Hepatocyte (in vitro differentiated cells): ENCODE measurements at regions not wholly inside any gene's neighbourhood (a gene's known extent, or its start where the extent isn't known, plus 50 kb on each side); places are given as distances from the start of the nearest gene placed in this dataset.

Source experiments
- DNase-seq: peaks from one replicate; pipeline ENCODE4 v3.0.0-alpha.2; 2016; ENCODE audit warnings: low spot score
- H2AFZ ChIP-seq: fragments of 200-600 bp; sonication (generic); 2 replicates; pipeline ENCODE4 v1.6.0; 2016; ENCODE audit warnings: antibody characterized with exemption, mild to moderate bottlenecking
- H3K27ac ChIP-seq: fragments of 200-600 bp; sonication (generic); 2 replicates; pipeline ENCODE4 v1.5.1; 2016; ENCODE audit warnings: mild to moderate bottlenecking
- H3K27me3 ChIP-seq: fragments of 200-600 bp; sonication (generic); 2 replicates; pipeline ENCODE4 v1.6.1; 2016
- H3K36me3 ChIP-seq: fragments of 200-600 bp; sonication (generic); replicated peaks from 2 replicates; pipeline ENCODE4 v1.5.1; 2016; ENCODE audit warnings: low read depth; ENCODE audit not compliant: insufficient read depth
- H3K4me1 ChIP-seq: fragments of 200-600 bp; sonication (generic); 2 replicates; pipeline ENCODE4 v1.5.1; 2016; ENCODE audit warnings: mild to moderate bottlenecking, moderate library complexity; ENCODE audit not compliant: insufficient read depth
- H3K4me2 ChIP-seq: fragments of 200-600 bp; sonication (generic); 2 replicates; pipeline ENCODE4 v1.6.0; 2016
- H3K4me3 ChIP-seq: fragments of 200-600 bp; sonication (generic); 2 replicates; pipeline ENCODE4 v1.5.1; 2016; ENCODE audit warnings: mild to moderate bottlenecking
- H3K79me2 ChIP-seq: fragments of 200-600 bp; sonication (generic); 2 replicates; pipeline ENCODE4 v1.6.0; 2017; ENCODE audit warnings: mild to moderate bottlenecking
- H3K9me2 ChIP-seq: fragments of 200-600 bp; sonication (generic); replicated peaks from 2 replicates; pipeline ENCODE4 v1.6.0; 2017; ENCODE audit warnings: mild to moderate bottlenecking; ENCODE audit not compliant: insufficient read depth
- H3K9me3 ChIP-seq: fragments of 200-600 bp; sonication (generic); 2 replicates; pipeline ENCODE4 v1.5.1; 2016; ENCODE audit warnings: low read depth, mild to moderate bottlenecking
- H4K20me1 ChIP-seq: fragments of 200-600 bp; sonication (generic); 2 replicates; pipeline ENCODE4 v1.6.0; 2016; ENCODE audit warnings: mild to moderate bottlenecking; ENCODE audit not compliant: insufficient read depth, poor library complexity, severe bottlenecking
- EZH2 ChIP-seq: fragments of 200-600 bp; sonication (generic); IDR thresholded peaks from 2 replicates; pipeline ENCODE4 v1.6.1; 2016; ENCODE audit warnings: antibody characterized with exemption, mild to moderate bottlenecking, borderline replicate concordance
- EZH2phosphoT487 ChIP-seq: fragments of 200-600 bp; sonication (generic); IDR thresholded peaks from one replicate; pipeline ENCODE4 v1.6.1; 2018; ENCODE audit warnings: antibody characterized with exemption, mild to moderate bottlenecking, low read depth, moderate library complexity; ENCODE audit not compliant: unreplicated experiment, severe bottlenecking
- WGBS: methylation state at CpG from one replicate; pipeline ENCODE4 v1.1.6; 2016; ENCODE audit warnings: low lambda C conversion rate; ENCODE audit errors: missing lambda C conversion rate; 5-methylcytosine and 5-hydroxymethylcytosine counted together
- TF ChIP-seq, protein P1 (sequence below): fragments of 200-600 bp; sonication (generic); IDR thresholded peaks from 2 replicates; pipeline ENCODE4 v1.5.1; 2016; ENCODE audit warnings: antibody characterized with exemption, mild to moderate bottlenecking; ENCODE audit not compliant: poor library complexity

GRCh38 chr6:4327841-4328240 is 192.5 kb upstream of the ECI2 start:
- Histone ChIP-seq H3K27ac (no peak overlapping the region), H2AFZ (no peak overlapping the region), H3K27me3 (no peaks in the 10 kb centered on the region), H3K4me3 (no peak overlapping the region), H4K20me1 (no peaks in the 10 kb centered on the region), H3K9me2 (no peaks in the 10 kb centered on the region), H3K36me3 (no peaks in the 10 kb centered on the region), H3K4me1 (peaks cover 7% of the 10 kb centered on the region), H3K9me3 (no peaks in the 10 kb centered on the region), H3K4me2 (no peak overlapping the region), H3K79me2 (no peaks in the 10 kb centered on the region)
- DNase-seq: no peak
- WGBS: 90% methylated on average over 1 of the region's 1 CpG
- TF ChIP-seq, protein P1, sequence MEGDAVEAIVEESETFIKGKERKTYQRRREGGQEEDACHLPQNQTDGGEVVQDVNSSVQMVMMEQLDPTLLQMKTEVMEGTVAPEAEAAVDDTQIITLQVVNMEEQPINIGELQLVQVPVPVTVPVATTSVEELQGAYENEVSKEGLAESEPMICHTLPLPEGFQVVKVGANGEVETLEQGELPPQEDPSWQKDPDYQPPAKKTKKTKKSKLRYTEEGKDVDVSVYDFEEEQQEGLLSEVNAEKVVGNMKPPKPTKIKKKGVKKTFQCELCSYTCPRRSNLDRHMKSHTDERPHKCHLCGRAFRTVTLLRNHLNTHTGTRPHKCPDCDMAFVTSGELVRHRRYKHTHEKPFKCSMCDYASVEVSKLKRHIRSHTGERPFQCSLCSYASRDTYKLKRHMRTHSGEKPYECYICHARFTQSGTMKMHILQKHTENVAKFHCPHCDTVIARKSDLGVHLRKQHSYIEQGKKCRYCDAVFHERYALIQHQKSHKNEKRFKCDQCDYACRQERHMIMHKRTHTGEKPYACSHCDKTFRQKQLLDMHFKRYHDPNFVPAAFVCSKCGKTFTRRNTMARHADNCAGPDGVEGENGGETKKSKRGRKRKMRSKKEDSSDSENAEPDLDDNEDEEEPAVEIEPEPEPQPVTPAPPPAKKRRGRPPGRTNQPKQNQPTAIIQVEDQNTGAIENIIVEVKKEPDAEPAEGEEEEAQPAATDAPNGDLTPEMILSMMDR: no peak
- no peak for TF ChIP-seq EZH2phosphoT487
- no peak for TF ChIP-seq EZH2

- H3K4me1 ChIP-seq: peaks cover 31% of the 10 kb centered on the region
- no peak overlapping the region for H2AFZ ChIP-seq
- no peak overlapping the region for H3K27ac ChIP-seq
- H3K27me3 ChIP-seq: no peaks in the 10 kb centered on the region
- DNase-seq: no peak
- no peaks in the 10 kb centered on the region for H3K79me2 ChIP-seq
- no peak overlapping the region for H3K4me3 ChIP-seq
- no peaks in the 10 kb centered on the region for H4K20me1 ChIP-seq
- no peaks in the 10 kb centered on the region for H3K9me3 ChIP-seq
- no peak overlapping the region for H3K4me2 ChIP-seq
- no peak for TF ChIP-seq EZH2phosphoT487
- no peak for TF ChIP-seq EZH2
- TF ChIP-seq, protein P1: no peak
- no peaks in the 10 kb centered on the region for H3K9me2 ChIP-seq
- no peaks in the 10 kb centered on the region for H3K36me3 ChIP-seq
Observed at GRCh38 chr6:4324746-4325145, 189.4 kb upstream of the ECI2 start.

GRCh38 chr6:4323322-4323721 is 187.9 kb upstream of the ECI2 start:
- 87% methylated on average over 2 of the region's 2 CpGs for WGBS
- H2AFZ ChIP-seq: no peak overlapping the region
- H3K27ac ChIP-seq: peak overlapping the region; percentile 9

More at GRCh38 chr6:4323322-4323721, 187.9 kb upstream of the ECI2 start:
- no peak overlapping the region for H3K4me2 ChIP-seq
- peaks cover 32% of the 10 kb centered on the region for H3K4me1 ChIP-seq
- H4K20me1 ChIP-seq: no peaks in the 10 kb centered on the region
- no peaks in the 10 kb centered on the region for H3K79me2 ChIP-seq
- H3K27me3 ChIP-seq: no peaks in the 10 kb centered on the region
- H3K4me3 ChIP-seq: no peak overlapping the region
- no peaks in the 10 kb centered on the region for H3K36me3 ChIP-seq
- H3K9me3 ChIP-seq: no peaks in the 10 kb centered on the region
- no peaks in the 10 kb centered on the region for H3K9me2 ChIP-seq
- no peak for DNase-seq
- TF ChIP-seq, protein P1: no peak
- TF ChIP-seq EZH2 (no peak), EZH2phosphoT487 (no peak)
